DMS79 treated with DMSO at 0.1 percent for 48 hours (cell line): ENCODE measurements at regions not wholly inside any gene's neighbourhood (a gene's known extent, or its start where the extent isn't known, plus 50 kb on each side); places are given as distances from the start of the nearest gene placed in this dataset.
"Not testable (repeated sequence)": the region's sequence is repeated elsewhere in the genome, so short reads cannot be mapped to it uniquely, and the experiment has no call there.

Experiments used
- DNase-seq: peaks from one replicate; lab custom pipeline; 2025; lab: John Stamatoyannopoulos, UW

GRCh38 chr4:179291657-179292056 lies 1849.4 kb upstream of the AGA start:
- no peak for DNase-seq

GRCh38 chr4:179292468-179292867 lies 1850.2 kb upstream of the AGA start:
- no peak for DNase-seq

GRCh38 chr4:179307297-179308136 lies 1865.3 kb upstream of the AGA start:
- no peak for DNase-seq

GRCh38 chr4:179313823-179314222 lies 1871.6 kb upstream of the AGA start:
- no peak for DNase-seq

- DNase-seq, result no peak
Observed at GRCh38 chr4:179325181-179325580, 1882.9 kb upstream of the AGA start.

- no peak for DNase-seq
Observed at GRCh38 chr4:179328627-179329026, 1886.4 kb upstream of the AGA start.

GRCh38 chr4:179331362-179331761 lies 1889.1 kb upstream of the AGA start:
- DNase-seq, result no peak

GRCh38 chr4:179344861-179345260 lies 1902.6 kb upstream of the AGA start:
- DNase-seq, result no peak

- no peak for DNase-seq
Observed at GRCh38 chr4:179352221-179352620, 1910.0 kb upstream of the AGA start.

- no peak for DNase-seq
Observed at GRCh38 chr4:179353786-179354185, 1911.5 kb upstream of the AGA start.

- no peak for DNase-seq
Observed at GRCh38 chr4:179361978-179362486, 1919.8 kb upstream of the AGA start.

GRCh38 chr4:179365932-179366331 lies 1923.7 kb upstream of the AGA start:
- DNase-seq, result not testable (repeated sequence)

GRCh38 chr4:179372242-179372641 lies 1930.0 kb upstream of the AGA start:
- no peak for DNase-seq

GRCh38 chr4:179372746-179373145 lies 1930.5 kb upstream of the AGA start:
- no peak for DNase-seq

GRCh38 chr4:179378847-179379246 lies 1936.6 kb upstream of the AGA start:
- not testable (repeated sequence) for DNase-seq

- no peak for DNase-seq
Observed at GRCh38 chr4:179392787-179393186, 1950.5 kb upstream of the AGA start.

- no peak for DNase-seq
Observed at GRCh38 chr4:179398414-179398813, 1956.2 kb upstream of the AGA start.

GRCh38 chr4:179399054-179399782 lies 1957.0 kb upstream of the AGA start:
- DNase-seq, result no peak

GRCh38 chr4:179415037-179415846 lies 1973.0 kb upstream of the AGA start:
- DNase-seq, result no peak

- no peak for DNase-seq
Observed at GRCh38 chr4:179415847-179416223, 1973.6 kb upstream of the AGA start.

- no peak for DNase-seq
Observed at GRCh38 chr4:179417357-179417756, 1975.1 kb upstream of the AGA start.

GRCh38 chr4:179437962-179438361 lies 1995.7 kb upstream of the AGA start:
- DNase-seq, result no peak
